NCI-H446 treated with DMSO at 0.1 percent for 48 hours (cell line): ENCODE measurements at regions not wholly inside any gene's neighbourhood (a gene's known extent, or its start where the extent isn't known, plus 50 kb on each side); places are given as distances from the start of the nearest gene placed in this dataset.
"Not testable (repeated sequence)": the region's sequence is repeated elsewhere in the genome, so short reads cannot be mapped to it uniquely, and the experiment has no call there.

Source experiments
- DNase-seq: peaks from one replicate; lab custom pipeline; 2025; lab: John Stamatoyannopoulos, UW

- DNase-seq, result no peak
Observed at GRCh38 chr2:83386549-83386948, 1072.5 kb downstream of the SUCLG1 start.

GRCh38 chr2:83378921-83379320 lies 1080.2 kb downstream of the SUCLG1 start:
- no peak for DNase-seq

- DNase-seq, result no peak
Observed at GRCh38 chr2:83376731-83377130, 1082.3 kb downstream of the SUCLG1 start.

- DNase-seq, result no peak
Observed at GRCh38 chr2:83370419-83370762, 1088.7 kb downstream of the SUCLG1 start.

- no peak for DNase-seq
Observed at GRCh38 chr2:83369601-83370418, 1089.3 kb downstream of the SUCLG1 start.

DNA sequence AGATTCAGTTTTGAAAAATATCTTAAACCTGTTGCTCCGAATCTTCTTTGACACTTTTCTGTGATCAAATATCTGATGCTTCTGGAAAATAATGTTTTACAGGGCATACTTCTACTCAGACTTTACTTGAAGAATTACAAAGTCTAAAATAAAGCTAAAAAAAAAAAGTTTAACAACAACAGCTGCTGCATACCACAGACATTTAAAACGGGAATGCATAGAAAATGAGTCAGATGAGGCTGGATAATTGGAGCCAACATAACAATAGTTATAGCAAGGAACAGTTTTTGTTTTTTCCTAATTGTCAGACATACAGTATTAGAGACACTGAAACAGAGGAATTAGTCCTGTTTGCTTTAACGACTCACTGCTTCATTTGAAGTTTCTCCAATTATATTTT lies 1090.2 kb downstream of the SUCLG1 start:
- no peak for DNase-seq

DNA sequence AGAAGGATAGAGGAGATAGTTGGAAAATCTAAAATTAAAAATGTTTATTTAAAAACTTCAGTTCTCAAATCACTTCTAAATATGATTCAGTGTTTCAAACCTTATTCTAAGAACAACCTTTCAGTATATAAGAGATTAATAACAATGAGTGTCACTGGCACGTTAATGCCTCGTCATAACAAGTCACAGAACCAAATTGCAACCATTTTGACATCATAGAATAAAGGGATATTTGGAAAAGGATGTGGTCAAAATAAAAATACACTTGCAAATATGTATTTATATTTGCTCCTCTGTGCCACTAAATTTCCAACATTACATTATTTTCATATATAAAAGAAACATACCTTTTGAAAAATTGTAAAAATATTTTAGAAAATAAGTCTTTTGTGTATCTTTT lies 1090.6 kb downstream of the SUCLG1 start:
- DNase-seq, result no peak

GRCh38 chr2:83365476-83365875 lies 1093.6 kb downstream of the SUCLG1 start:
- no peak for DNase-seq

DNA sequence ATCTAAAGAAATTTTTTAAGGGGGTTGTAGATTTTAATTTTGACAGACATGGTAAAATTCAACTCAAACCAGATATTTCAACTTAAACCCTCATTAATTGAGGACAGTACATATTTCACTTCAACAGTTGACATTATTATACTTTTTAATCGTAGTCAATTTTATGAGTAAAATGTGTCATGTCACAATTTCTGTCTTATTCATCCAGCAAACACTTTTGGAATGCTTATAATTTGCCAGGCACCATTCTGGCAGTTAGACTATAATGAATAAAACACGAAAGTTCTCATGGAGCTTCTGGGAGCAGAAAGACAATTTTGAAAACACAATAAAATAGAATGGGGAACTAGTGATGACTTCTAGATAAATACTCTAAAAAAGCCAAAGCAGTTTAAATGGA lies 1094.8 kb downstream of the SUCLG1 start:
- DNase-seq, result no peak

- not testable (repeated sequence) for DNase-seq
Observed at GRCh38 chr2:83363138-83363537, 1095.9 kb downstream of the SUCLG1 start.

- DNase-seq, result no peak
Observed at GRCh38 chr2:83359336-83359735, 1099.7 kb downstream of the SUCLG1 start.

DNA sequence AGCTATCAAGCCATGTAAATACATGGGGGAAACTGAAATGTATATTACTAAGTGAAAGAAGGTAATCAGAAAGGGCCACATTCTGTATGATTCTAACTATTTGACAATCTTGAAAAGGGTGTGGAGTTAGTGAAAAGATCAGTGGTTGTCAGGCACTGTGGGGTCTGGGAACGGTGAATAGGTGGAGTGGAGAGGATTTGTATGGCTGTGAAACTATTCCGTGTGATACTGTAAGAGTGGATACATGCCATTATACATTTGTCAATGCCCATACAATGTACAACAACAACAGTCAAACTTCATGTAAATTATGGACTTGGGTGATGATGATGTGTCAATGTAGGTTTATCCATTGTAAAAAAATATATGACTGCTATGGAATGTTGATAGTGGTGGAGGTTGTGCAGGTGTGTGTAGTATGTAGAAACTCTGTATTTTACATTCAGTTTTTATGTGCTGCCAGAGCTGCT lies 1116.2 kb downstream of the SUCLG1 start:
- no peak for DNase-seq

DNA sequence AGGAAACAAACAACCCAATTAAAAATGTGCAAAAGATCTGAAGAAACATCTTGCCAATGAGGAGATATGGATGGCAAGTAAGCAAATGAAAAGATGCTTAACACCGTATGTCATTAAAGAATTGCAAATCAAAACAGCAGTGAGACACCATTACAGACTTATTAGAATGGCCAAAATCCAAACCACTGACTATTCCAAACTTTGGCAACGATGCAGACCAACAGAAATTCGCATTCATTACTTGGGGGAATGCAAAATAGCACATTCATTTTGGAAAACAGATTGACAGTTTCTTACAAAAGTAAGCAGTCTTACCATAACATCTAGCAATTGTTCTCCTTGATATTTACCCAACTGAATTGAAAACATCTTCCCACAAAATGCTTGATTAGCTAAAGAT lies 1118.7 kb downstream of the SUCLG1 start:
- DNase-seq, result peak; percentile 1

DNA sequence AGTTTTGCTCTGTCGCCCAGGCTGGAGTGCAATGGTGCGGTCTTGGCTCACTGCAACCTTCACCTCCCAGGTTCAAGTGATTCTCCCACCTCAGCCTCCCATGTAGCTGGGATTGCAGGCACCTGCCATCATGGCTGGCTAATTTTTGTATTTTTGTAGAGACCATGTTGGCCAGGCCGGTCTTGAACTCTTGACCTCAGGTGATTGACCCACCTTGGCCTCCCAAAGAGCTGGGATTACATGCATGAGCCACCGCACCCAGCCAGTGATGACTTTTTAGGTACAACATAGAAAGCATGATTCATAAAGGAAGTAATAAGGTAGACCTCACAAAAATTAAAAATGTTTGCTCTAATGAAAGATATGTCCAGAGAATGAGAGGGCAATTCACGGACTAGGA lies 1119.1 kb downstream of the SUCLG1 start:
- not testable (repeated sequence) for DNase-seq

- DNase-seq, result no peak
Observed at GRCh38 chr2:83331810-83332209, 1127.3 kb downstream of the SUCLG1 start.

GRCh38 chr2:83323038-83323437 lies 1136.0 kb downstream of the SUCLG1 start:
- no peak for DNase-seq

DNA sequence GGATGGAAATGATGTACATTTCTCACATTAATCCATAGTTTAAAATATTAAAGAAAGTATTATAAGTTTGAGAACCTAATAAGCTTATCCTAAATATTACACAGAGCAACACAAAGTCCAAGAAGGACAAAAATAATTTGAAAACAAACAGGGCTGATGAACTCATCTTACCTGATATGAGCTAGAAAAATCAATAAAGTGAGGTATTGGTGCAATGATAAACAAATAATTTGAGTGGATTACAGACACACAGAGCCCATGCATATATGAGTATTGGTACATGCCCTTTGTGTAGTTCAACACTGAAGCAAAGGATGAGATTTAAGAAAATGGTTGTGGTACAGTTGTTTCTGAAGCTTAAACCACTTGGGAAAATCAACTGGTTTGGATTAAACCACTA lies 1139.0 kb downstream of the SUCLG1 start:
- DNase-seq, result no peak

GRCh38 chr2:83305758-83306378 lies 1153.2 kb downstream of the SUCLG1 start:
- no peak for DNase-seq

DNA sequence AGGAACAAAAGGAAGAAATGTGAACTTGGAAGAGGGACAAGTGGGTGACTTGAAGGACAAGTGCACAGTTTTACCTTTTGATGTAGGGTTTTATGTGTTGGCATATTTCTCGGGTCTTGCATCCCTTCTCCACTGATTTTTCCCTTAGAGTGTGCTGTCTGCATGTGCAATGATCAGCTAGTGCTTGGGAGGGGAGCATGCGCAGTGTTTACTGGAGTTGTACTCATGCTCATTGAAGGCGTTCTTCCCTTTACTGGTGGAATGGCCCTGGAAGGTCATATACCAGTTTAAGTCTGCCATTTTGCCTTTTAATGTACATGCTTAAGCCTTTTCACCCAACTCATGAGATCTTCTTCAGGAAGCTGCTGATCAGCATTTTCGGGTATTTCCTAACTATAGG lies 1168.0 kb downstream of the SUCLG1 start:
- DNase-seq, result no peak

DNA sequence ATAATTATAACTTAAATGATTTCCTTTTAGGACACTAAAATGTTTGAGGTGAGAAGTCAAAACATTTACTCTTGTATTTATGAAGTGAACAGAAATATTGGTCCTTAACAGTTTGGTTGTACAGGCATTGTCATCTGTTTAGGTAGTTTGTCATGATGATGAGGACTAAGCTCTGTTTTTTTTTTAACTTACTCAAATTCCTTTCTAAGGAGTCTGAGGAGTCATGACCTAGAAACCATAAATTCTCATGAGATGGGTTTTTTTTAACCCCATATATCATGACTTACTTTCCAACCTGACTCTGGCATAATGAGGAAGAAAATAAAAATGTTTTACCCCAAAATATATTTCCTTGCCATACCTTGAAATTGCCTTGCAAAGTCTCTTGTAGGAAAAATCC lies 1176.2 kb downstream of the SUCLG1 start:
- DNase-seq, result no peak

DNA sequence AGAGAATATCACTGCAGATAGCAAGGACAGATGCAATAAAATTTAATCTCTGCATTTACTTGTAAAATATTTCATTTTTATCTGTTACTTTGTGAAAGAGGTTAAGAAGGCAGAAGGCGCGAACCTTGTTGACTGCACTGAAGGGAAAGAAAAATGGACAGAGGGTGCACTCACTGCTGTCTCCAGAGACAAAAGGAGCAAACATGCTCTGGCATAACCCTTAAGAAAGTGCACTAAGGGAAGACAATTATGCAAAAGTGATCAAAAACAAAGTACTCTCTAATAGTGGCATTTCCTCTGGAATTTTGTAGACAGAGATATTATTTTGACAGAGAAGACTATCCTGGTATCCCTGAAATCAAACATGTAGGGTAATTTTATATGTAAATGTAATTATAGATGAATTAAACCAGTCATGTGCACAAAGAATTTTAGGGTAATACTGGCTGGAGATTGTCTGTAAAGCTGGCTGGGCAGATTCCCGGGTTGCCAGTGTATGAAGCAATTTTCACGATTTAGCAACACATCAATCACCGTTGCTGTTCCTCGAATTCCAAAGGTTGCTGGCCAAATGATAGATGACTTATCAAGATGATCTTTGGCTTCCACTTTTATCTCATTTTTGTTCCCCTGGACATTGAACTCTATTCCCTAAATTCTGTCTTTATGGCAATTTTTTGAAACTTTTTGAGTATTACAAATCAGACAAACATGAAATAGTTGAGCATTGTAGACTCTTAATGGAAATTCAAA lies 1176.9 kb downstream of the SUCLG1 start:
- DNase-seq, result no peak

DNA sequence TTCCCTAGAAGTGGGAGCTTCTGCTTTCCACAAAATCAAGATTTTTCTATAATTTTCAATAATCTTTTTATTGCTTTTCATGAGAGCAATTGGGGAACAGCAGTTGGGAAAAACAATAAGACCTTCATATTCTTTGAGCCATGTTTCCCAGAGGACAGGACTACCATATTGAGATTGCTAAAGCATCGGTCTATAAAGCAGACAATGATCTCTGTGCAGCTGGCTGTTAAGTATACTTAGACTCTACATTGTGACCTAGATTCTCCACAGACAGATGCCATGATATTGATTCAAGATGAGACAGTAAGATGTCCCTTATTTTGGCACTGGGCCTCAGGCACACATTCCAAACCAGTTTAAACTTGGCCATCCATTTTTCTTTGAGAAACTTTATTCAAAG lies 1178.7 kb downstream of the SUCLG1 start:
- no peak for DNase-seq

DNA sequence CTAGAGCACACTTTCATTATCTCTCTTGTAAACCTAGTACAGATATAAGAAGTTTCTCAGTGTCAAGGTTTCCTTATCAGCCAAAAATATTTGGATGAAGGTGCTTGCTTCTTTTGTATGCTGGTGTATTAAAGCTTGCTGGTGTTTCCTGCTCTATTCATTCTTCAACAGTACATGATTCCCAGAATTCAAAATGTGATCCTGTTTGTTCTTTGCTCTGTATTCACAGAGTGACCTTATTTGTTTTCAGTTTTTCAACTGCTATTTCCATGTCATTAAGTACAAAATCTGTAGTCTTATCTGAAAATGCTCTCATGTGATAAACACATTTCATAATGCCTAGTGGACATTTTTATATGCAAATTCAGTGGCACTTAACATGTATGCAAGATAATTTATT lies 1185.8 kb downstream of the SUCLG1 start:
- no peak for DNase-seq
